Endothelial cell of umbilical vein (primary cell): ENCODE measurements at regions not wholly inside any gene's neighbourhood (a gene's known extent, or its start where the extent isn't known, plus 50 kb on each side); places are given as distances from the start of the nearest gene placed in this dataset.

Source experiments
- BruUV-seq: library from RNA; stranded (reverse); fragments of 400-500 nt; replicated peaks from 2 replicates; lab custom pipeline; 2021; lab: Mats Ljungman, UMichigan
- CTCF ChIA-PET: fragments of 300-600, 350-600 bp; sonication (Branson Sonifier 250); formaldehyde crosslinking; loops from one replicate; lab custom pipeline; 2021; ENCODE audit warnings: antibody characterized with exemption, inconsistent platforms; lab: Charles Lee
- POLR2A ChIA-PET: fragments of 300-600, 350-600 bp; sonication (Branson Sonifier 250); formaldehyde crosslinking; loops from one replicate; lab custom pipeline; 2021; ENCODE audit warnings: antibody characterized with exemption, inconsistent platforms; lab: Charles Lee
- DNase-seq: peaks from one replicate; pipeline ENCODE4 v3.0.0-alpha.2; 2011; ENCODE audit warnings: low read depth, low spot score
- FAIRE-seq: peaks from 2 replicates; lab custom pipeline; 2011; peaks lifted over from hg19 to GRCh38; lab: Jason Lieb, UNC
- H2AFZ ChIP-seq: 2 replicates; pipeline ENCODE4 v1.6.0; 2012; ENCODE audit warnings: low read depth, low read length, control low read depth, inconsistent platforms
- H3K27ac ChIP-seq: 2 replicates; pipeline ENCODE4 v1.5.1; 2011; ENCODE audit warnings: low read depth, mild to moderate bottlenecking, control low read depth, low read length, moderate library complexity; ENCODE audit not compliant: insufficient read depth
- H3K27me3 ChIP-seq, 2 experiments: 2 replicates each; pipeline versions ENCODE4 v1.6.0 to v1.6.1; 2011; ENCODE audit warnings: low read length in 2 of 2, mixed read lengths in 1 of 2; ENCODE audit not compliant: control insufficient read depth in 2 of 2, insufficient read depth in 2 of 2
- H3K36me3 ChIP-seq, 2 experiments: 2 replicates in 1 of 2; 3 replicates in 1 of 2; pipeline ENCODE4 v1.5.1; 2011; ENCODE audit warnings: low read length in 2 of 2, mild to moderate bottlenecking in 1 of 2, moderate library complexity in 1 of 2; ENCODE audit not compliant: control insufficient read depth in 2 of 2, insufficient read depth in 2 of 2; ENCODE audit errors: extremely low read depth in 1 of 2
- H3K4me1 ChIP-seq: 3 replicates; pipeline ENCODE4 v1.5.1; 2011; ENCODE audit warnings: mild to moderate bottlenecking, low read length; ENCODE audit not compliant: control insufficient read depth, insufficient read depth; ENCODE audit errors: extremely low read depth
- H3K4me2 ChIP-seq: 2 replicates; pipeline ENCODE4 v1.6.1; 2011; ENCODE audit warnings: low read length, control low read depth, mixed read lengths; ENCODE audit not compliant: insufficient read depth
- H3K4me3 ChIP-seq, 3 experiments: fragments of 200-600 bp in 1 of 3; sonication (generic), shearing (Covaris generic) in 1 of 3; replicated peaks in 1 of 3; 2 replicates each; pipeline ENCODE4 v1.5.1; 2011 to 2016; ENCODE audit warnings: control low read depth in 3 of 3, low read length in 3 of 3, mild to moderate bottlenecking in 2 of 3, inconsistent platforms in 1 of 3, low read depth in 1 of 3, moderate library complexity in 1 of 3; ENCODE audit not compliant: insufficient read depth in 1 of 3
- H3K79me2 ChIP-seq: 2 replicates; pipeline ENCODE4 v1.6.0; 2012; ENCODE audit warnings: low read length, inconsistent platforms; ENCODE audit not compliant: control insufficient read depth, insufficient read depth
- H3K9ac ChIP-seq: replicated peaks from 2 replicates; pipeline ENCODE3; 2011; ENCODE audit warnings: low read length, control low read depth; ENCODE audit not compliant: insufficient read depth; ENCODE audit errors: extremely low read depth
- H3K9me1 ChIP-seq: replicated peaks from 3 replicates; pipeline ENCODE4 v1.6.0; 2011; ENCODE audit warnings: mild to moderate bottlenecking, low read length; ENCODE audit not compliant: control insufficient read depth, insufficient read depth; ENCODE audit errors: extremely low read depth
- H3K9me3 ChIP-seq: replicated peaks from 2 replicates; pipeline ENCODE4 v1.5.1; 2012; ENCODE audit warnings: low read length, inconsistent platforms; ENCODE audit not compliant: control insufficient read depth, insufficient read depth
- H4K20me1 ChIP-seq: replicated peaks from 2 replicates; pipeline ENCODE3; 2011; ENCODE audit warnings: mild to moderate bottlenecking, low read length; ENCODE audit not compliant: control insufficient read depth, insufficient read depth; ENCODE audit errors: extremely low read depth
- EZH2 ChIP-seq: IDR thresholded peaks from 2 replicates; pipeline ENCODE4 v1.6.1; 2012; ENCODE audit warnings: borderline replicate concordance, low read depth, mild to moderate bottlenecking, moderate library complexity, low read length, inconsistent platforms; ENCODE audit not compliant: severe bottlenecking
- FOS ChIP-seq: IDR thresholded peaks from 2 replicates; pipeline ENCODE4 v1.6.1; 2011; ENCODE audit warnings: mild to moderate bottlenecking, low read length, moderate library complexity, borderline replicate concordance; ENCODE audit not compliant: insufficient read depth
- GATA2 ChIP-seq: IDR thresholded peaks from 2 replicates; pipeline ENCODE4 v1.7.0; 2011; ENCODE audit warnings: low read depth, mild to moderate bottlenecking, moderate library complexity, mixed read lengths, low read length; ENCODE audit not compliant: insufficient read length, insufficient read depth
- JUN ChIP-seq: IDR thresholded peaks from 2 replicates; pipeline ENCODE4 v1.6.1; 2011; ENCODE audit warnings: borderline replicate concordance, low read depth; ENCODE audit not compliant: insufficient read length, insufficient read depth
- MYC ChIP-seq: IDR thresholded peaks from one replicate; pipeline ENCODE4 v1.6.1; 2011; ENCODE audit warnings: mild to moderate bottlenecking, low read depth, low read length
- POLR2A ChIP-seq: IDR thresholded peaks from 2 replicates; pipeline ENCODE4 v1.6.1; 2012; ENCODE audit warnings: low read depth, mild to moderate bottlenecking, control low read depth, low read length
- POLR2AphosphoS5 ChIP-seq: IDR thresholded peaks from 2 replicates; pipeline ENCODE4 v1.6.1; 2012; ENCODE audit warnings: low read depth, mild to moderate bottlenecking, control low read depth, low read length, moderate library complexity; ENCODE audit not compliant: insufficient read depth
- dilution Hi-C: fragments of 300-500 bp; cut with MboI; formaldehyde crosslinking; loops from one replicate; pipeline ENCODE4 v1.15.0; 2019; ENCODE audit warnings: low sequenced_read_pairs; ENCODE audit not compliant: extremely low pct_ligation_motif_present
- intact Hi-C: fragments of 100-400 bp; cut with micrococcal nuclease; formaldehyde crosslinking; loops from one replicate; pipeline ENCODE4 v1.10.0; 2022
- TF ChIP-seq, protein P1 (sequence below): IDR thresholded peaks from 2 replicates; pipeline ENCODE4 v1.6.1; 2011; ENCODE audit not compliant: insufficient read depth, insufficient read length
- TF ChIP-seq, protein P2 (sequence below), 2 donors: IDR thresholded peaks; 1 replicate in 1 of 2; 2 replicates in 1 of 2; pipeline ENCODE4 v1.5.1; 2011; ENCODE audit warnings: low read length in 2 of 2, mild to moderate bottlenecking in 2 of 2, moderate library complexity in 2 of 2, control low read depth in 1 of 2, inconsistent platforms in 1 of 2, low read depth in 1 of 2; ENCODE audit not compliant: insufficient read depth in 1 of 2; ENCODE audit errors: extremely low read depth in 1 of 2

DNA sequence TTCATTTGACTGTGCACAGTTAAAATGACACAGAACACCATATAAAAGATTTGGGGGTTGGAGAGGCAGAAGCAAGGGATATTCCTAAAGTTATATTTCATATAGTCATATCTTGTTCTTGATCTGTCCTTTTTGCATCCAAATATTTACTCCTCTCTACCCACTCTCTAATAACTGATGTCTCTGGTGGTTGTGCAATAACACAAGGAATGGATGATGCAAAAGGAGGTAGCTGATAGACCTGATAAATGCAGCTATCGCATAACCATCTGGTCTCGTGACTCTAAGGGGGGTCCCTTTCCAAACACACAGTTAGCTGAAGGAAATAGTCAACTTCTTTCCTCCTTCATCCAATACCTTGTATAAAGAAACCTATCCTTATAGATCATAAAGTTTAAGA is 123.1 kb downstream of the POLR1F start:
- intact Hi-C loops (no loop called here), dilution Hi-C loops (no loop called here)
- DNase-seq (no peak), FAIRE-seq (no peak)
- Histone ChIP-seq H3K4me3 (no peak overlapping the region), H3K9me1 (no peaks in the 10 kb centered on the region), H3K4me2 (no peak overlapping the region), H3K36me3 (no peaks in the 10 kb centered on the region), H3K4me1 (no peaks in the 10 kb centered on the region), H3K9me3 (no peaks in the 10 kb centered on the region), H3K27ac (no peak overlapping the region), H2AFZ (no peak overlapping the region), H3K9ac (no peak overlapping the region), H3K27me3 (no peaks in the 10 kb centered on the region), H4K20me1 (no peaks in the 10 kb centered on the region), H3K79me2 (no peaks in the 10 kb centered on the region)
- CTCF ChIA-PET: no interaction called here
- POLR2A ChIA-PET: no interaction called here
- BruUV-seq: no TSS peak
- TF ChIP-seq, protein P1, sequence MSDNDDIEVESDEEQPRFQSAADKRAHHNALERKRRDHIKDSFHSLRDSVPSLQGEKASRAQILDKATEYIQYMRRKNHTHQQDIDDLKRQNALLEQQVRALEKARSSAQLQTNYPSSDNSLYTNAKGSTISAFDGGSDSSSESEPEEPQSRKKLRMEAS: no peak
- TF ChIP-seq, protein P2, sequence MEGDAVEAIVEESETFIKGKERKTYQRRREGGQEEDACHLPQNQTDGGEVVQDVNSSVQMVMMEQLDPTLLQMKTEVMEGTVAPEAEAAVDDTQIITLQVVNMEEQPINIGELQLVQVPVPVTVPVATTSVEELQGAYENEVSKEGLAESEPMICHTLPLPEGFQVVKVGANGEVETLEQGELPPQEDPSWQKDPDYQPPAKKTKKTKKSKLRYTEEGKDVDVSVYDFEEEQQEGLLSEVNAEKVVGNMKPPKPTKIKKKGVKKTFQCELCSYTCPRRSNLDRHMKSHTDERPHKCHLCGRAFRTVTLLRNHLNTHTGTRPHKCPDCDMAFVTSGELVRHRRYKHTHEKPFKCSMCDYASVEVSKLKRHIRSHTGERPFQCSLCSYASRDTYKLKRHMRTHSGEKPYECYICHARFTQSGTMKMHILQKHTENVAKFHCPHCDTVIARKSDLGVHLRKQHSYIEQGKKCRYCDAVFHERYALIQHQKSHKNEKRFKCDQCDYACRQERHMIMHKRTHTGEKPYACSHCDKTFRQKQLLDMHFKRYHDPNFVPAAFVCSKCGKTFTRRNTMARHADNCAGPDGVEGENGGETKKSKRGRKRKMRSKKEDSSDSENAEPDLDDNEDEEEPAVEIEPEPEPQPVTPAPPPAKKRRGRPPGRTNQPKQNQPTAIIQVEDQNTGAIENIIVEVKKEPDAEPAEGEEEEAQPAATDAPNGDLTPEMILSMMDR (IDR thresholded peaks at IDR 0.05; ENCODE audit: extremely low read depth in 1 of 2, insufficient read depth in 1 of 2, low read depth in 1 of 2, low read length in 2 of 2): no peak
- TF ChIP-seq POLR2A (no peak), MYC (no peak), JUN (no peak), FOS (no peak), EZH2 (no peak), GATA2 (no peak), POLR2AphosphoS5 (no peak)
